Ovary (tissue), 7 donors: ENCODE measurements at regions not wholly inside any gene's neighbourhood (a gene's known extent, or its start where the extent isn't known, plus 50 kb on each side); places are given as distances from the start of the nearest gene placed in this dataset.

Experiments used
- DNase-seq, 5 donors: peaks; one replicate each; pipeline ENCODE4 v3.0.0-alpha.2; 2019 to 2020
- H3K27ac ChIP-seq, 2 donors: fragments of 200-600 bp; one replicate each; pipeline versions ENCODE4 v1.5.1 to v1.8.0; 2019 to 2022
- H3K27me3 ChIP-seq: fragments of 200-600 bp; one replicate; pipeline ENCODE4 v1.8.0; 2022
- H3K36me3 ChIP-seq: fragments of 200-600 bp; sonication (generic); one replicate; pipeline ENCODE4 v1.5.1; 2019
- H3K4me1 ChIP-seq: one replicate; pipeline ENCODE4 v1.8.1; 2013; ENCODE audit warnings: mild to moderate bottlenecking, moderate library complexity; ENCODE audit not compliant: insufficient read depth
- H3K4me3 ChIP-seq: fragments of 200-600 bp; sonication (generic); one replicate; pipeline ENCODE4 v1.5.1; 2017
- H3K9me3 ChIP-seq, 2 donors: fragments of 200-600 bp in 1 of 2; sonication (generic) in 1 of 2; one replicate each; pipeline versions ENCODE4 v1.5.1 to v1.8.1; 2013 to 2019; ENCODE audit warnings: mild to moderate bottlenecking in 1 of 2, moderate library complexity in 1 of 2
- EP300 ChIP-seq: sonication (generic); formaldehyde crosslinking; IDR thresholded peaks from one replicate; pipeline ENCODE4 v1.6.1; 2017; ENCODE audit warnings: antibody characterized with exemption
- POLR2A ChIP-seq: fragments of 450-650 bp; IDR thresholded peaks from one replicate; pipeline ENCODE4 v1.6.1; 2017; ENCODE audit warnings: antibody characterized with exemption, mild to moderate bottlenecking, moderate library complexity
- WGBS, 3 donors: extraction: QIAGEN DNeasy Blood & Tissue Kit in 1 of 3; methylation state at CpG; one replicate each; pipeline versions ENCODE4 v1.1.5 to v1.1.7; 2013 to 2017; 5-methylcytosine and 5-hydroxymethylcytosine counted together
- intact Hi-C, 4 donors: fragments of 100-400 bp; cut with DNase I; formaldehyde crosslinking; loops; one replicate each; pipeline versions ENCODE4 v1.11.0 to v1.15.1; 2022 to 2023
- TF ChIP-seq, protein P1 (sequence below), 3 donors: fragments of 450-650 bp in 2 of 3; fragments of 200-600 bp in 1 of 3; IDR thresholded peaks; one replicate each; pipeline versions ENCODE4 v1.5.1 to v1.8.0; 2016 to 2022; ENCODE audit warnings: antibody characterized with exemption in 3 of 3, mild to moderate bottlenecking in 1 of 3
- donor health status: DM: no; HTN: no; CAD: no; lungs with moderate emphysema.
- donor health status: DM: no; HTN: no; CAD: no.
- donor health status: Bipolar disorder and iron deficiency.
- donor health status: DM: no; HTN: no; CAD: no.
- donor health status: DM: yes; HTN: yes; CAD: no.

DNA sequence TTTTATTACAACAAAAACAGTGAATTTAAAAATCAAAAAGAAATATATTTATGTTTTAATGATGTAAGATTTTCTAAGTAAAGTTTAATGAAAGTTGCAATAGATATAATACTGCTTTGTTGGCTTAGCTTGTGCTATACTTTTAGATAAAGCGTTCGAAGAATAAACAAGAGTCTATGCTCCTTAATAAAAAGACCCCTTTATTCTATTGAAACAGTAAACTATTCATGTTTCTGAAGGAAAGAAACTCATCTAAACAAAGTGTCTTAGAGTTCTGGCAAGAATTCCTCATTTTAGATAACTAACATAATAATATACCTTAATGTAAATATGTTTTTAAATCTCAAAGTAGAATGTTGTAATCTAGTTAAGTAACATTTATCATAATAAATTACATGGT, 179.0 kb downstream of the RASSF9 start:
- TF ChIP-seq EP300 = no peak
- TF ChIP-seq, protein P1, sequence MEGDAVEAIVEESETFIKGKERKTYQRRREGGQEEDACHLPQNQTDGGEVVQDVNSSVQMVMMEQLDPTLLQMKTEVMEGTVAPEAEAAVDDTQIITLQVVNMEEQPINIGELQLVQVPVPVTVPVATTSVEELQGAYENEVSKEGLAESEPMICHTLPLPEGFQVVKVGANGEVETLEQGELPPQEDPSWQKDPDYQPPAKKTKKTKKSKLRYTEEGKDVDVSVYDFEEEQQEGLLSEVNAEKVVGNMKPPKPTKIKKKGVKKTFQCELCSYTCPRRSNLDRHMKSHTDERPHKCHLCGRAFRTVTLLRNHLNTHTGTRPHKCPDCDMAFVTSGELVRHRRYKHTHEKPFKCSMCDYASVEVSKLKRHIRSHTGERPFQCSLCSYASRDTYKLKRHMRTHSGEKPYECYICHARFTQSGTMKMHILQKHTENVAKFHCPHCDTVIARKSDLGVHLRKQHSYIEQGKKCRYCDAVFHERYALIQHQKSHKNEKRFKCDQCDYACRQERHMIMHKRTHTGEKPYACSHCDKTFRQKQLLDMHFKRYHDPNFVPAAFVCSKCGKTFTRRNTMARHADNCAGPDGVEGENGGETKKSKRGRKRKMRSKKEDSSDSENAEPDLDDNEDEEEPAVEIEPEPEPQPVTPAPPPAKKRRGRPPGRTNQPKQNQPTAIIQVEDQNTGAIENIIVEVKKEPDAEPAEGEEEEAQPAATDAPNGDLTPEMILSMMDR (IDR thresholded peaks at IDR 0.05) = no peak
- no peak for TF ChIP-seq POLR2A
- no peaks in the 10 kb centered on the region for H3K9me3 ChIP-seq
- no peak overlapping the region for H3K27ac ChIP-seq
- 51 to 63% (median 52%) methylated on average over 2 of the region's 2 CpGs for WGBS, 3 donors
- intact Hi-C loops = no loop called here
- DNase-seq = no peak
- no peaks in the 10 kb centered on the region for H3K27me3 ChIP-seq
- no peak overlapping the region for H3K4me3 ChIP-seq
- H3K4me1 ChIP-seq = no peaks in the 10 kb centered on the region
- H3K36me3 ChIP-seq = no peaks in the 10 kb centered on the region

DNA sequence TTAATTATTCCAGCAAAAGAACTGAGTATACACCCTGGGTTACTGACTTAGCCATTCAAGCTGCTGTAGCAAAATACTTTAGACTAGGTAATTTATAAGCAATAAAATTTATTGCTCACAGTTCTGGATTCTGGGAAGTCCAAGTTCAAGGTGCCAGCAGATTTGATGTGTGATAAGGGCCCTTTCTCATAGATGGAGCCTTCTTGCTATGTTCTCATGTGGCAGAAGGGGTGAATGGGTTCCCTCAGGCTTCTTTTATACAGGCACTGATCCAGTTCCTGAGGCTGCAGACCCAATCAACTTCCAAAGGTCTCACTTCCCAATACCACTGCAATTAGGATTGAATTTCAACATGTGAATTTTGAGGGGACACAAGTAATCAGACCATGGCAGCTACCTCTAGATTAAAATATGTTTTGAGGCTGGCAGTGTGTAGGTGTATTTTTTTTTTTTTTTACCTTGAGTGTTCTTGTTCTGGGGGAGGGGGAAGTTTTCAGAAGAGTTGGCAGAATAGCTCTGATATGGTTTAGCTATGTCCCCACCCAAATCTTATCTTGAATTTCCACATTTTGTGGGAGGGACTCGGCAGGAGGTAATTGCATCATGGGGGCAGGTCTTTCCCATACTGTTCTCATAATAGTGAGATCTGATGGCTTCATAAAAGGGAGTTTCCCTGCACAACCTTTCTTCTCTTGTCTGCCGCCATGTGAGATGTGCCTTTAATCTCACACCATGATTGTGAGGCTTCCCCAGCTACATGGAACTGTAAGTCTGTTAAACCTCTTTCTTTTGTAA, 178.2 kb downstream of the RASSF9 start:
- H3K27me3 ChIP-seq = no peaks in the 10 kb centered on the region
- no peaks in the 10 kb centered on the region for H3K4me1 ChIP-seq
- TF ChIP-seq, protein P1 (IDR thresholded peaks at IDR 0.05) = no peak
- no peak for TF ChIP-seq EP300
- no peak for TF ChIP-seq POLR2A
- no peaks in the 10 kb centered on the region for H3K36me3 ChIP-seq
- no peak overlapping the region for H3K27ac ChIP-seq
- 82 to 93% (median 85%) methylated on average over 2 of the region's 2 CpGs for WGBS, 3 donors
- H3K4me3 ChIP-seq = no peak overlapping the region
- no peak for DNase-seq
- H3K9me3 ChIP-seq = no peaks in the 10 kb centered on the region
- intact Hi-C loops = no loop called here

DNA sequence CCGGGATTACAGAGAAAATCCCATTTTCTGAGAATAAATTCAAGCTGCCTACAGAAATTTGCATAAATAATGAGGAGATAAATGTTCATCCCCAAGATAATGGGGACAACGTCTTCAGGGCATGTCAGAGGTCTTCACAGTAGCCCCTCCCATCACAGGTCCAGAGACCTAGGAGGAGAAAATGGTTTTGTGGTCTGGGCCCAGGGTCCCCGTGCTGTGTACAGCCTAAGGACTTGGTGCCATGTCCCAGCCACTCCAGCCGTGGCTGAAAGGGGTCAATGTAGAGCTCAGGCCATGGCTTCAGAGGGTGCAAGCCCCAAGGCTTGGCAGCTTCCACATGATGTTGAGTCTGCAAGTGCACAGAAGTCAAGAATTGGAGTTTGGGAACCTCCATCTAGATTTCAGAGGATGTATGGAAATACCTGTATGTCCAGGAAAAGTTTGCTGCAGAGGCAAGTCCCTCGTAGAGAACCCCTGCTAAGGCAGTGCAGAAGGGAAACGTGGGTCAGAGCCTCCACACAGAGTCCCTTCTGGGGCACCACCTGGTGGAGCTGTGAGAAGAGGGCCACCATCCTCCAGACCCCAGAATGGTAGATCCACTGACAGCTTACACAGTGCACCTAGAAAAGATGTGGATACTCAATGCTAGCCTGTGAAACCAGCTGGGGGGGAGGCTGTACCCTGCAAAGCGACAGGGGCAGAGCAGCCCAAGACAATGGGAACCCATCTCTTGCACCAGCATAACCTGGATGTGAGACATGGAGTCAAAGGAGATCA, 176.3 kb downstream of the RASSF9 start:
- H3K27ac ChIP-seq = no peak overlapping the region

DNA sequence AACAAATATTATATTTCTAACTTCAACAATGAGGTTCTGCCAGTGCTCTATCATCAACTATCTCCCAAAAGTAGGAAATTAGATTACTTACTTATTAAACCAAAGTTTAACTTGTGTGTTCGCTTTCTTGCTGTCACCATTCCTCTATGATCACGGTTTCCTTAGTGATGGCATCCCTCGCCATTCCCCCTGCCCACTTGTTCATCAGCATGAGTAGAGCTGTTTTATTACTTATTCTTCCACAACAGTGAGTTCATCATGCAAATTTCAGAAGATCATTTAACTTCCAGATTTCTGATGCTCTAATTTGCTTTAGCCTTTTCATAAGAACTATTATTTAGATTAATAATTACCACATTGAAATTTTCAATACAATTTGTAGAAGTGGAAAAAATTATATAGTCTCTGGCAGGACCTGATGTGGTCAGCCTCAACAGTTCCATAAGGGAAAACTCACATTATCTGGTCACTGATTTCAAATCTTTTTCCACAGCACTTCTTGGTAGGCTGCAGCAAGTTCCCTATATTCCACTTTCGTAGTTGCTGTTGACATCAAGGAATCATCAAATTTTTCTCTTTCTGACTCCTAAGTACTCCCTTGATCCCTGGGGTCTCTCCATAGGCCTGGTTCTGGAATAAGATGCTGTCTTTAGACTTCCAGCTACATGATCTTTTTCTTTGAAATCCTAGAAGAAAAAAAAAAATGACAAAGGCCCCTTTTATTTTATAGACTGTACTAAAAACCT, 174.6 kb downstream of the RASSF9 start:
- Histone ChIP-seq H3K4me1 (no peaks in the 10 kb centered on the region), H3K27ac (no peak overlapping the region), H3K4me3 (no peak overlapping the region), H3K36me3 (no peaks in the 10 kb centered on the region), H3K27me3 (no peaks in the 10 kb centered on the region), H3K9me3 (no peaks in the 10 kb centered on the region)
- DNase-seq = no peak
- 88 to 92% (median 89%) methylated on average over 4 of the region's 4 CpGs for WGBS, 3 donors
- TF ChIP-seq POLR2A (no peak), EP300 (no peak)
- TF ChIP-seq, protein P1 (IDR thresholded peaks at IDR 0.05) = no peak
- intact Hi-C loops = no loop called here

More for the DNA sequence above, 176.3 kb downstream of the RASSF9 start:
- no peak for DNase-seq
- no peaks in the 10 kb centered on the region for H3K27me3 ChIP-seq
- no peaks in the 10 kb centered on the region for H3K4me1 ChIP-seq
- no peak for TF ChIP-seq POLR2A
- TF ChIP-seq, protein P1 (IDR thresholded peaks at IDR 0.05) = no peak
- intact Hi-C loops = no loop called here
- H3K4me3 ChIP-seq = no peak overlapping the region
- 62 to 70% (median 66%) methylated on average over 7 of the region's 7 CpGs for WGBS, 3 donors
- H3K9me3 ChIP-seq = no peaks in the 10 kb centered on the region
- H3K36me3 ChIP-seq = no peaks in the 10 kb centered on the region
